ENCODE measurements at regions not wholly inside any gene's neighbourhood (a gene's known extent, or its start where the extent isn't known, plus 50 kb on each side); places are given as distances from the start of the nearest gene placed in this dataset.

- intact Hi-C loops (cut with DNase I): no loop called here
- TF ChIP-seq POLR2A (IDR thresholded peaks at IDR 0.05): no peak
- TF ChIP-seq CTCF (IDR thresholded peaks at IDR 0.05): no peak
Observed at GRCh38 chr3:25056036-25056755, 371.9 kb upstream of the RARB start.

GRCh38 chr3:25056803-25057351 lies 371.2 kb upstream of the RARB start:
- TF ChIP-seq POLR2A (IDR thresholded peaks at IDR 0.05) (no peak), CTCF (IDR thresholded peaks at IDR 0.05) (no peak)
- Histone ChIP-seq H3K36me3 (no peaks in the 10 kb centered on the region), H3K4me3 (no peak overlapping the region), H3K27ac (no peak overlapping the region), H3K27me3 (no peaks in the 10 kb centered on the region), H3K4me1 (peaks cover 0 to 20% (median 0%) of the 10 kb centered on the region in 3 donors), H3K9me3 (no peaks in the 10 kb centered on the region)
- WGBS, 2 donors: 26 to 34% methylated on average over 3 of the region's 3 CpGs
- DNase-seq: no peak
- intact Hi-C loops (cut with DNase I): no loop called here

More at GRCh38 chr3:25056036-25056755, 371.9 kb upstream of the RARB start:
- 82% methylated on average over 1 of the region's 1 CpG; no CpG with 5 or more reads in 1 of the 2 donors for WGBS, 2 donors
- Histone ChIP-seq H3K9me3 (no peaks in the 10 kb centered on the region), H3K27me3 (no peaks in the 10 kb centered on the region), H3K4me3 (no peak overlapping the region), H3K36me3 (no peaks in the 10 kb centered on the region), H3K4me1 (peaks cover 0 to 20% (median 0%) of the 10 kb centered on the region in 3 donors), H3K27ac (no peak overlapping the region)
- DNase-seq: no peak

GRCh38 chr3:25057379-25057778 lies 370.7 kb upstream of the RARB start:
- 10% methylated on average over 1 of the region's 1 CpG for WGBS, 2 donors
- TF ChIP-seq CTCF (IDR thresholded peaks at IDR 0.05): no peak
- no peak for TF ChIP-seq POLR2A (IDR thresholded peaks at IDR 0.05)
- DNase-seq: no peak

GRCh38 chr3:25064681-25065080 lies 363.4 kb upstream of the RARB start:
- no peaks in the 10 kb centered on the region for H3K27me3 ChIP-seq
- WGBS, 2 donors: 81 to 82% methylated on average over 2 of the region's 2 CpGs
- no peaks in the 10 kb centered on the region for H3K9me3 ChIP-seq
- TF ChIP-seq CTCF (IDR thresholded peaks at IDR 0.05): no peak
- TF ChIP-seq POLR2A (IDR thresholded peaks at IDR 0.05): no peak
- H3K4me3 ChIP-seq: no peak overlapping the region
- no peaks in the 10 kb centered on the region for H3K36me3 ChIP-seq
- intact Hi-C loops (cut with DNase I): no loop called here
- H3K27ac ChIP-seq: no peak overlapping the region
- DNase-seq: no peak
- no peaks in the 10 kb centered on the region for H3K4me1 ChIP-seq

More at GRCh38 chr3:25057379-25057778, 370.7 kb upstream of the RARB start:
- no peak overlapping the region for H3K27ac ChIP-seq
- peaks cover 0 to 20% (median 0%) of the 10 kb centered on the region in 3 donors for H3K4me1 ChIP-seq
- no peak overlapping the region for H3K4me3 ChIP-seq
- intact Hi-C loops (cut with DNase I): no loop called here
- H3K9me3 ChIP-seq: no peaks in the 10 kb centered on the region
- no peaks in the 10 kb centered on the region for H3K27me3 ChIP-seq
- no peaks in the 10 kb centered on the region for H3K36me3 ChIP-seq

GRCh38 chr3:25069970-25070369 lies 358.1 kb upstream of the RARB start:
- intact Hi-C loops (cut with DNase I): no loop called here
- H3K27me3 ChIP-seq: no peaks in the 10 kb centered on the region
- no peak overlapping the region for H3K27ac ChIP-seq
- TF ChIP-seq POLR2A (IDR thresholded peaks at IDR 0.05): no peak
- no peak for TF ChIP-seq CTCF (IDR thresholded peaks at IDR 0.05)
- no peak overlapping the region for H3K4me3 ChIP-seq
- no peak for DNase-seq
- no peaks in the 10 kb centered on the region for H3K9me3 ChIP-seq
- 92 to 97% methylated on average over 3 of the region's 3 CpGs for WGBS, 2 donors
- H3K36me3 ChIP-seq: no peaks in the 10 kb centered on the region
- no peaks in the 10 kb centered on the region for H3K4me1 ChIP-seq
